Endothelial cell of umbilical vein (primary cell): ENCODE measurements at regions not wholly inside any gene's neighbourhood (a gene's known extent, or its start where the extent isn't known, plus 50 kb on each side); places are given as distances from the start of the nearest gene placed in this dataset.
"Not testable (repeated sequence)": the region's sequence is repeated elsewhere in the genome, so short reads cannot be mapped to it uniquely, and the experiment has no call there.

Experiments
- BruUV-seq: library from RNA; stranded (reverse); fragments of 400-500 nt; replicated peaks from 2 replicates; lab custom pipeline; 2021; lab: Mats Ljungman, UMichigan
- CTCF ChIA-PET: fragments of 300-600, 350-600 bp; sonication (Branson Sonifier 250); formaldehyde crosslinking; loops from one replicate; lab custom pipeline; 2021; ENCODE audit warnings: antibody characterized with exemption, inconsistent platforms; lab: Charles Lee
- POLR2A ChIA-PET: fragments of 300-600, 350-600 bp; sonication (Branson Sonifier 250); formaldehyde crosslinking; loops from one replicate; lab custom pipeline; 2021; ENCODE audit warnings: antibody characterized with exemption, inconsistent platforms; lab: Charles Lee
- DNase-seq: peaks from one replicate; pipeline ENCODE4 v3.0.0-alpha.2; 2011; ENCODE audit warnings: low read depth, low spot score
- FAIRE-seq: peaks from 2 replicates; lab custom pipeline; 2011; peaks lifted over from hg19 to GRCh38; lab: Jason Lieb, UNC
- H2AFZ ChIP-seq: 2 replicates; pipeline ENCODE4 v1.6.0; 2012; ENCODE audit warnings: low read depth, low read length, control low read depth, inconsistent platforms
- H3K27ac ChIP-seq: 2 replicates; pipeline ENCODE4 v1.5.1; 2011; ENCODE audit warnings: low read depth, mild to moderate bottlenecking, control low read depth, low read length, moderate library complexity; ENCODE audit not compliant: insufficient read depth
- H3K27me3 ChIP-seq, 2 experiments: 2 replicates each; pipeline versions ENCODE4 v1.6.0 to v1.6.1; 2011; ENCODE audit warnings: low read length in 2 of 2, mixed read lengths in 1 of 2; ENCODE audit not compliant: control insufficient read depth in 2 of 2, insufficient read depth in 2 of 2
- H3K36me3 ChIP-seq, 2 experiments: 2 replicates in 1 of 2; 3 replicates in 1 of 2; pipeline ENCODE4 v1.5.1; 2011; ENCODE audit warnings: low read length in 2 of 2, mild to moderate bottlenecking in 1 of 2, moderate library complexity in 1 of 2; ENCODE audit not compliant: control insufficient read depth in 2 of 2, insufficient read depth in 2 of 2; ENCODE audit errors: extremely low read depth in 1 of 2
- H3K4me1 ChIP-seq: 3 replicates; pipeline ENCODE4 v1.5.1; 2011; ENCODE audit warnings: mild to moderate bottlenecking, low read length; ENCODE audit not compliant: control insufficient read depth, insufficient read depth; ENCODE audit errors: extremely low read depth
- H3K4me2 ChIP-seq: 2 replicates; pipeline ENCODE4 v1.6.1; 2011; ENCODE audit warnings: low read length, control low read depth, mixed read lengths; ENCODE audit not compliant: insufficient read depth
- H3K4me3 ChIP-seq, 3 experiments: fragments of 200-600 bp in 1 of 3; sonication (generic), shearing (Covaris generic) in 1 of 3; replicated peaks in 1 of 3; 2 replicates each; pipeline ENCODE4 v1.5.1; 2011 to 2016; ENCODE audit warnings: control low read depth in 3 of 3, low read length in 3 of 3, mild to moderate bottlenecking in 2 of 3, inconsistent platforms in 1 of 3, low read depth in 1 of 3, moderate library complexity in 1 of 3; ENCODE audit not compliant: insufficient read depth in 1 of 3
- H3K79me2 ChIP-seq: 2 replicates; pipeline ENCODE4 v1.6.0; 2012; ENCODE audit warnings: low read length, inconsistent platforms; ENCODE audit not compliant: control insufficient read depth, insufficient read depth
- H3K9ac ChIP-seq: replicated peaks from 2 replicates; pipeline ENCODE3; 2011; ENCODE audit warnings: low read length, control low read depth; ENCODE audit not compliant: insufficient read depth; ENCODE audit errors: extremely low read depth
- H3K9me1 ChIP-seq: replicated peaks from 3 replicates; pipeline ENCODE4 v1.6.0; 2011; ENCODE audit warnings: mild to moderate bottlenecking, low read length; ENCODE audit not compliant: control insufficient read depth, insufficient read depth; ENCODE audit errors: extremely low read depth
- H3K9me3 ChIP-seq: replicated peaks from 2 replicates; pipeline ENCODE4 v1.5.1; 2012; ENCODE audit warnings: low read length, inconsistent platforms; ENCODE audit not compliant: control insufficient read depth, insufficient read depth
- H4K20me1 ChIP-seq: replicated peaks from 2 replicates; pipeline ENCODE3; 2011; ENCODE audit warnings: mild to moderate bottlenecking, low read length; ENCODE audit not compliant: control insufficient read depth, insufficient read depth; ENCODE audit errors: extremely low read depth
- EZH2 ChIP-seq: IDR thresholded peaks from 2 replicates; pipeline ENCODE4 v1.6.1; 2012; ENCODE audit warnings: borderline replicate concordance, low read depth, mild to moderate bottlenecking, moderate library complexity, low read length, inconsistent platforms; ENCODE audit not compliant: severe bottlenecking
- FOS ChIP-seq: IDR thresholded peaks from 2 replicates; pipeline ENCODE4 v1.6.1; 2011; ENCODE audit warnings: mild to moderate bottlenecking, low read length, moderate library complexity, borderline replicate concordance; ENCODE audit not compliant: insufficient read depth
- GATA2 ChIP-seq: IDR thresholded peaks from 2 replicates; pipeline ENCODE4 v1.7.0; 2011; ENCODE audit warnings: low read depth, mild to moderate bottlenecking, moderate library complexity, mixed read lengths, low read length; ENCODE audit not compliant: insufficient read length, insufficient read depth
- JUN ChIP-seq: IDR thresholded peaks from 2 replicates; pipeline ENCODE4 v1.6.1; 2011; ENCODE audit warnings: borderline replicate concordance, low read depth; ENCODE audit not compliant: insufficient read length, insufficient read depth
- MYC ChIP-seq: IDR thresholded peaks from one replicate; pipeline ENCODE4 v1.6.1; 2011; ENCODE audit warnings: mild to moderate bottlenecking, low read depth, low read length
- POLR2A ChIP-seq: IDR thresholded peaks from 2 replicates; pipeline ENCODE4 v1.6.1; 2012; ENCODE audit warnings: low read depth, mild to moderate bottlenecking, control low read depth, low read length
- POLR2AphosphoS5 ChIP-seq: IDR thresholded peaks from 2 replicates; pipeline ENCODE4 v1.6.1; 2012; ENCODE audit warnings: low read depth, mild to moderate bottlenecking, control low read depth, low read length, moderate library complexity; ENCODE audit not compliant: insufficient read depth
- dilution Hi-C: fragments of 300-500 bp; cut with MboI; formaldehyde crosslinking; loops from one replicate; pipeline ENCODE4 v1.15.0; 2019; ENCODE audit warnings: low sequenced_read_pairs; ENCODE audit not compliant: extremely low pct_ligation_motif_present
- intact Hi-C: fragments of 100-400 bp; cut with micrococcal nuclease; formaldehyde crosslinking; loops from one replicate; pipeline ENCODE4 v1.10.0; 2022
- TF ChIP-seq, protein P1 (sequence below), 2 donors: IDR thresholded peaks; 1 replicate in 1 of 2; 2 replicates in 1 of 2; pipeline ENCODE4 v1.5.1; 2011; ENCODE audit warnings: low read length in 2 of 2, mild to moderate bottlenecking in 2 of 2, moderate library complexity in 2 of 2, control low read depth in 1 of 2, inconsistent platforms in 1 of 2, low read depth in 1 of 2; ENCODE audit not compliant: insufficient read depth in 1 of 2; ENCODE audit errors: extremely low read depth in 1 of 2
- TF ChIP-seq, protein P2 (sequence below): IDR thresholded peaks from 2 replicates; pipeline ENCODE4 v1.6.1; 2011; ENCODE audit not compliant: insufficient read depth, insufficient read length

DNA sequence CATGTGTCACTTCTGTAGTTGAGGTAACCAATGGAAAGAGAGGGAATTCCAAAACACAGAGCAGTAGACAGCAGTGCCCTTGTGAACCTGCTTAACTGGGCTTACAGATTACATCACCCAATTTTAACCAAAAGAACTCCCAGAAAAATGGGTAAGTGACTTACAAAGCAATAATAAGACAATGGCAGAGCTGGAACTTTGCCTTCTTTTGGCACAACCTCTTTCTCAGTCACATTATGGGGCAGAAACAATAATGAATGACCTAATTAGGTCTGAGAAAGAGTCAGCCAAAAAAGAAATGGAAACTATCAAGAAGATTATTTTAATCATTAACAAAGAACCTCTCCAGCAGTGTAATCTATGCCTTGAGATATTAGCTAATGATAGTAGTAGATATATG, 146.5 kb downstream of the SPATA31D1 start:
- no peak for FAIRE-seq

DNA sequence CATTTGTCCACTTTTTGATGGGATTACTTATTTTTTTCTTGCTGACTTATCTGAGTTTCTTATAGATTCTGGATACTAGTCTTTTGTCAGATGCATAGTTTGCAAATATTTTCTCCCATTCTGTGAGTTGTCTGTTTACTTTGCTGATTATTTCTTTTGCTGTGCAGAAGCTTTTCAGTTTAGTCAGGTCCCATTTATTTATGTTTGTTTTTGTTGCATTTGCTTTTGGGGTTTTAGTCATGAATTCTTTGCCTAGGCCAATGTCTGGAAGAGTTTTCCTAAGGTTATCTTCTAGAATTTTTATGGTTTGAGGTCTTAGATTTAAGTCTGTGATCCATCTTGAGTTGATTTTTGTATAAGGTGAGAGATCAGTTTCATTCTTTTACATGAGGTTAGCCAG, 149.5 kb downstream of the SPATA31D1 start:
- H3K4me2 ChIP-seq, H3K9ac ChIP-seq, H3K4me3 ChIP-seq, BruUV-seq, H4K20me1 ChIP-seq, H3K9me1 ChIP-seq, POLR2A ChIA-PET, dilution Hi-C loops, H3K27ac ChIP-seq, H3K79me2 ChIP-seq, DNase-seq, FAIRE-seq, CTCF ChIA-PET, intact Hi-C loops, H2AFZ ChIP-seq, H3K4me1 ChIP-seq, H3K27me3 ChIP-seq, H3K36me3 ChIP-seq, H3K9me3 ChIP-seq: not testable (repeated sequence)

More for the DNA sequence above, 146.5 kb downstream of the SPATA31D1 start:
- DNase-seq: no peak
- Histone ChIP-seq H3K27me3 (no peaks in the 10 kb centered on the region), H3K4me1 (peaks cover 3% of the 10 kb centered on the region), H3K79me2 (no peaks in the 10 kb centered on the region), H3K4me2 (no peak overlapping the region), H3K9me3 (no peaks in the 10 kb centered on the region), H2AFZ (no peak overlapping the region), H3K36me3 (no peaks in the 10 kb centered on the region), H3K27ac (no peak overlapping the region), H3K9ac (no peak overlapping the region), H3K4me3 (no peak overlapping the region), H3K9me1 (no peaks in the 10 kb centered on the region), H4K20me1 (no peaks in the 10 kb centered on the region)
- TF ChIP-seq, protein P1, sequence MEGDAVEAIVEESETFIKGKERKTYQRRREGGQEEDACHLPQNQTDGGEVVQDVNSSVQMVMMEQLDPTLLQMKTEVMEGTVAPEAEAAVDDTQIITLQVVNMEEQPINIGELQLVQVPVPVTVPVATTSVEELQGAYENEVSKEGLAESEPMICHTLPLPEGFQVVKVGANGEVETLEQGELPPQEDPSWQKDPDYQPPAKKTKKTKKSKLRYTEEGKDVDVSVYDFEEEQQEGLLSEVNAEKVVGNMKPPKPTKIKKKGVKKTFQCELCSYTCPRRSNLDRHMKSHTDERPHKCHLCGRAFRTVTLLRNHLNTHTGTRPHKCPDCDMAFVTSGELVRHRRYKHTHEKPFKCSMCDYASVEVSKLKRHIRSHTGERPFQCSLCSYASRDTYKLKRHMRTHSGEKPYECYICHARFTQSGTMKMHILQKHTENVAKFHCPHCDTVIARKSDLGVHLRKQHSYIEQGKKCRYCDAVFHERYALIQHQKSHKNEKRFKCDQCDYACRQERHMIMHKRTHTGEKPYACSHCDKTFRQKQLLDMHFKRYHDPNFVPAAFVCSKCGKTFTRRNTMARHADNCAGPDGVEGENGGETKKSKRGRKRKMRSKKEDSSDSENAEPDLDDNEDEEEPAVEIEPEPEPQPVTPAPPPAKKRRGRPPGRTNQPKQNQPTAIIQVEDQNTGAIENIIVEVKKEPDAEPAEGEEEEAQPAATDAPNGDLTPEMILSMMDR (IDR thresholded peaks at IDR 0.05; ENCODE audit: extremely low read depth in 1 of 2, insufficient read depth in 1 of 2, low read depth in 1 of 2, low read length in 2 of 2): no peak
- TF ChIP-seq GATA2: no peak
- TF ChIP-seq, protein P2, sequence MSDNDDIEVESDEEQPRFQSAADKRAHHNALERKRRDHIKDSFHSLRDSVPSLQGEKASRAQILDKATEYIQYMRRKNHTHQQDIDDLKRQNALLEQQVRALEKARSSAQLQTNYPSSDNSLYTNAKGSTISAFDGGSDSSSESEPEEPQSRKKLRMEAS: no peak
- no peak for TF ChIP-seq JUN
- TF ChIP-seq POLR2AphosphoS5: no peak
- TF ChIP-seq MYC: no peak
- TF ChIP-seq FOS: no peak
- no peak for TF ChIP-seq EZH2
- no peak for TF ChIP-seq POLR2A
- dilution Hi-C loops (no loop called here), intact Hi-C loops (no loop called here)
- CTCF ChIA-PET: no interaction called here
- POLR2A ChIA-PET: no interaction called here
- BruUV-seq: no TSS peak
